GM12878 (cell line): ENCODE measurements at regions not wholly inside any gene's neighbourhood (a gene's known extent, or its start where the extent isn't known, plus 50 kb on each side); places are given as distances from the start of the nearest gene placed in this dataset.

ENCODE experiments used
- ATAC-seq: fragments of 200-7000 bp; cut with Tn5 transposase; 3 replicates; pipeline ENCODE4 v1.9.1; 2020; ENCODE audit warnings: mild to moderate bottlenecking, moderate library complexity
- BruUV-seq: library from RNA; stranded (reverse); fragments of 400-500 nt; replicated peaks from 2 replicates; lab custom pipeline; 2021; lab: Mats Ljungman, UMichigan
- CTCF ChIA-PET: fragments of 300-600 bp; sonication (Branson Sonifier 250); formaldehyde crosslinking; extraction: SDS; loops from one replicate; lab custom pipeline; 2021; ENCODE audit warnings: inconsistent platforms; lab: Yijun Ruan, JAX
- POLR2A ChIA-PET: fragments of 350-600 bp; formaldehyde crosslinking; extraction: SDS; loops from one replicate; lab custom pipeline; 2021; ENCODE audit warnings: inconsistent platforms; lab: Charles Lee
- RAD21 ChIA-PET: fragments of 300-600 bp; sonication (Branson Sonifier 250); formaldehyde crosslinking; loops from one replicate; lab custom pipeline; 2023; ENCODE audit warnings: antibody characterized with exemption; ENCODE audit not compliant: unreplicated experiment; lab: Charles Lee
- SMC1A ChIA-PET: fragments of 300-600 bp; sonication (Branson Sonifier 250); formaldehyde crosslinking; loops from one replicate; lab custom pipeline; 2023; ENCODE audit not compliant: unreplicated experiment, uncharacterized antibody; lab: Charles Lee
- DNase-seq: peaks from one replicate; pipeline ENCODE4 v3.0.0-alpha.2; 2011; ENCODE audit warnings: low read depth, low spot score
- FAIRE-seq: peaks from 3 replicates; lab custom pipeline; 2011; peaks lifted over from hg19 to GRCh38; lab: Jason Lieb, UNC
- H2AFZ ChIP-seq: 2 replicates; pipeline ENCODE4 v1.6.0; 2011; ENCODE audit warnings: low read depth, low read length, control low read depth; ENCODE audit not compliant: control insufficient read depth
- H3K27ac ChIP-seq: 2 replicates; pipeline ENCODE4 v1.5.1; 2011; ENCODE audit warnings: control low read depth; ENCODE audit not compliant: control insufficient read depth, insufficient read depth
- H3K27me3 ChIP-seq, 2 experiments: replicated peaks in 1 of 2; 2 replicates each; pipeline versions ENCODE4 v1.6.0 to v1.6.1; 2011; ENCODE audit warnings: low read length in 1 of 2; ENCODE audit not compliant: control insufficient read depth in 2 of 2, insufficient read depth in 2 of 2
- H3K36me3 ChIP-seq, 2 experiments: 2 replicates each; pipeline ENCODE4 v1.5.1; 2011; ENCODE audit warnings: low read length in 1 of 2; ENCODE audit not compliant: control insufficient read depth in 2 of 2, insufficient read depth in 2 of 2
- H3K4me1 ChIP-seq: 2 replicates; pipeline ENCODE4 v1.6.1; 2011; ENCODE audit warnings: mild to moderate bottlenecking, low read length, moderate library complexity, mixed read lengths; ENCODE audit not compliant: control insufficient read depth, insufficient read depth
- H3K4me2 ChIP-seq: 2 replicates; pipeline ENCODE4 v1.6.0; 2011; ENCODE audit warnings: control low read depth; ENCODE audit not compliant: control insufficient read depth, insufficient read depth
- H3K4me3 ChIP-seq: fragments of 200-600 bp; sonication (generic); 2 replicates; pipeline ENCODE4 v1.5.1; 2016
- H3K79me2 ChIP-seq: 2 replicates; pipeline ENCODE4 v1.6.0; 2011; ENCODE audit warnings: low read length; ENCODE audit not compliant: control insufficient read depth, insufficient read depth
- H3K9ac ChIP-seq: 2 replicates; pipeline ENCODE4 v1.8.0; 2011; ENCODE audit warnings: low read length, control low read depth, mixed read lengths; ENCODE audit not compliant: control insufficient read depth, insufficient read depth
- H3K9me3 ChIP-seq: replicated peaks from 3 replicates; pipeline ENCODE4 v1.5.1; 2011; ENCODE audit warnings: mild to moderate bottlenecking, low read length; ENCODE audit not compliant: control insufficient read depth, insufficient read depth
- H4K20me1 ChIP-seq: 2 replicates; pipeline ENCODE4 v1.6.0; 2011; ENCODE audit not compliant: control insufficient read depth, insufficient read depth
- ASH2L ChIP-seq: fragments of 300-600, 200-600 bp; sonication (generic); IDR thresholded peaks from 2 replicates; pipeline ENCODE4 v1.6.1; 2017; ENCODE audit warnings: low read depth, mild to moderate bottlenecking, borderline replicate concordance
- ATF7 ChIP-seq: fragments of 450-650 bp; IDR thresholded peaks from 2 replicates; pipeline ENCODE4 v1.6.1; 2016; ENCODE audit warnings: low read depth, mild to moderate bottlenecking
- IRF4 ChIP-seq: IDR thresholded peaks from 2 replicates; pipeline ENCODE4 v1.6.1; 2011; ENCODE audit warnings: low read depth, low read length
- MEF2B ChIP-seq: fragments of 450-650 bp; IDR thresholded peaks from 2 replicates; pipeline ENCODE4 v1.6.1; 2018; ENCODE audit warnings: mild to moderate bottlenecking, moderate library complexity; ENCODE audit not compliant: partially characterized antibody, poor library complexity, severe bottlenecking
- MYB ChIP-seq: fragments of 150-350 bp; IDR thresholded peaks from 2 replicates; pipeline ENCODE4 v1.6.1; 2014; ENCODE audit warnings: mild to moderate bottlenecking, low read depth, low read length, borderline replicate concordance
- PAX5 ChIP-seq: IDR thresholded peaks from 2 replicates; pipeline ENCODE4 v1.6.1; 2011; ENCODE audit warnings: low read depth, low read length, borderline replicate concordance
- SKIL ChIP-seq: fragments of 450-650 bp; IDR thresholded peaks from 2 replicates; pipeline ENCODE4 v1.6.1; 2017; ENCODE audit warnings: mild to moderate bottlenecking, low read depth, inconsistent platforms; ENCODE audit not compliant: poor library complexity, severe bottlenecking
- SMAD5 ChIP-seq: IDR thresholded peaks from 2 replicates; pipeline ENCODE4 v1.6.1; 2016; ENCODE audit warnings: antibody characterized with exemption, low read depth
- SPI1 ChIP-seq: IDR thresholded peaks from 2 replicates; pipeline ENCODE4 v1.6.1; 2011; ENCODE audit warnings: low read depth, mild to moderate bottlenecking, low read length, moderate library complexity, borderline replicate concordance; ENCODE audit not compliant: insufficient read depth
- SUPT20H ChIP-seq: IDR thresholded peaks from 2 replicates; pipeline ENCODE4 v1.6.1; 2011; ENCODE audit warnings: low read depth, mild to moderate bottlenecking, low read length, moderate library complexity, borderline replicate concordance; ENCODE audit not compliant: control insufficient read depth
- ZBTB11 ChIP-seq: fragments of 450-650 bp; formaldehyde crosslinking; IDR thresholded peaks from 2 replicates; pipeline ENCODE4 v1.5.0; 2022; ENCODE audit warnings: mild to moderate bottlenecking, missing genetic modification characterization
- ZNF217 ChIP-seq: fragments of 450-650 bp; IDR thresholded peaks from 2 replicates; pipeline ENCODE4 v1.6.1; 2017; ENCODE audit warnings: antibody characterized with exemption, mild to moderate bottlenecking
- in situ Hi-C: fragments of 300-500 bp; cut with MboI; formaldehyde crosslinking; loops from 9 replicates; pipeline ENCODE4 v1.14.3; 2018; ENCODE audit warnings: mixed read lengths
- intact Hi-C: fragments of 100-400 bp; cut with micrococcal nuclease; formaldehyde crosslinking; loops from one replicate; pipeline ENCODE4 v1.14.2; 2022; ENCODE audit not compliant: unreplicated experiment
- TF ChIP-seq, protein P1 (sequence below): IDR thresholded peaks from 2 replicates; pipeline ENCODE4 v1.6.1; 2011; ENCODE audit warnings: borderline replicate concordance, low read depth, mild to moderate bottlenecking, moderate library complexity, mixed read lengths, low read length; ENCODE audit not compliant: insufficient read depth; ENCODE audit errors: extremely low read length
- TF ChIP-seq, protein P2 (sequence below): fragments of 450-650 bp; IDR thresholded peaks from 2 replicates; pipeline ENCODE4 v1.6.1; 2018; ENCODE audit warnings: mild to moderate bottlenecking, low read depth, moderate library complexity; ENCODE audit not compliant: partially characterized antibody

- no peak for TF ChIP-seq ZBTB11 (CRISPR knock-in tag)
These were observed 884.1 kb upstream of the MGAT4C start (continued) for GRCh38 chr12:87140262-87140661.

DNA sequence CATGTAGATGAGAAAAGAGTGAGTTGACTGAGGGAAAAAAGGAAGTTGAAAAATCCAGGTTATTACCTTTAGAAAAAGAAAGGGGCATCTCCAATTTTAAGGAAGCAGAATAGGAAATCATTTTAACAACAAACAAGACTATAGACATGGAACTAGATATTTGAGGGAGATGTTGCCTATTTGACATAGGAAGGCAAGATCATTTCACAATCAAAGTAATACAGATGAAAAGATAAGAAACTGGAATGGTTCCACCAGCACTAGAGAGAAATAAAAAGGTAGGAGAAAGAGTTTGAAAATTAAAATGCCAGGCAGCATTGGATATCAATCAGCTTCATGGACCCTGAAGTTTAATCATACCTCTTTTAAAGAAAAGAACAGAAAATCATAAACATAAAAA, 881.0 kb upstream of the MGAT4C start:
- no peaks in the 10 kb centered on the region for H3K36me3 ChIP-seq
- H2AFZ ChIP-seq = no peak overlapping the region
- ChIA-PET CTCF (interaction anchor here (0.6 kb wide), 1 partner anchor 100 kb away, joined by 3 read pairs; no protein-coding TSS in a partner anchor), POLR2A (no interaction called here), SMC1A (no interaction called here), RAD21 (no interaction called here)
- H3K9me3 ChIP-seq = no peaks in the 10 kb centered on the region
- no peak overlapping the region for H3K9ac ChIP-seq
- ATAC-seq = no peak
- FAIRE-seq = no peak
- DNase-seq = no peak
- no peak overlapping the region for H3K4me2 ChIP-seq
- no peak overlapping the region for H3K4me3 ChIP-seq
- no peaks in the 10 kb centered on the region for H4K20me1 ChIP-seq
- no TSS peak for BruUV-seq
- in situ Hi-C loops (no loop called here), intact Hi-C loops (no loop called here)
- H3K27ac ChIP-seq = no peak overlapping the region
- no peaks in the 10 kb centered on the region for H3K4me1 ChIP-seq
- no peaks in the 10 kb centered on the region for H3K27me3 ChIP-seq
- no peaks in the 10 kb centered on the region for H3K79me2 ChIP-seq
- TF ChIP-seq MYB = no peak
- no peak for TF ChIP-seq PAX5
- no peak for TF ChIP-seq SPI1
- no peak for TF ChIP-seq SMAD5
- no peak for TF ChIP-seq IRF4
- no peak for TF ChIP-seq SKIL
- TF ChIP-seq, protein P1, sequence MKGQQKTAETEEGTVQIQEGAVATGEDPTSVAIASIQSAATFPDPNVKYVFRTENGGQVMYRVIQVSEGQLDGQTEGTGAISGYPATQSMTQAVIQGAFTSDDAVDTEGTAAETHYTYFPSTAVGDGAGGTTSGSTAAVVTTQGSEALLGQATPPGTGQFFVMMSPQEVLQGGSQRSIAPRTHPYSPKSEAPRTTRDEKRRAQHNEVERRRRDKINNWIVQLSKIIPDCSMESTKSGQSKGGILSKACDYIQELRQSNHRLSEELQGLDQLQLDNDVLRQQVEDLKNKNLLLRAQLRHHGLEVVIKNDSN = no peak
- TF ChIP-seq MEF2B = no peak
- no peak for TF ChIP-seq SUPT20H
- no peak for TF ChIP-seq ATF7
- TF ChIP-seq, protein P2, sequence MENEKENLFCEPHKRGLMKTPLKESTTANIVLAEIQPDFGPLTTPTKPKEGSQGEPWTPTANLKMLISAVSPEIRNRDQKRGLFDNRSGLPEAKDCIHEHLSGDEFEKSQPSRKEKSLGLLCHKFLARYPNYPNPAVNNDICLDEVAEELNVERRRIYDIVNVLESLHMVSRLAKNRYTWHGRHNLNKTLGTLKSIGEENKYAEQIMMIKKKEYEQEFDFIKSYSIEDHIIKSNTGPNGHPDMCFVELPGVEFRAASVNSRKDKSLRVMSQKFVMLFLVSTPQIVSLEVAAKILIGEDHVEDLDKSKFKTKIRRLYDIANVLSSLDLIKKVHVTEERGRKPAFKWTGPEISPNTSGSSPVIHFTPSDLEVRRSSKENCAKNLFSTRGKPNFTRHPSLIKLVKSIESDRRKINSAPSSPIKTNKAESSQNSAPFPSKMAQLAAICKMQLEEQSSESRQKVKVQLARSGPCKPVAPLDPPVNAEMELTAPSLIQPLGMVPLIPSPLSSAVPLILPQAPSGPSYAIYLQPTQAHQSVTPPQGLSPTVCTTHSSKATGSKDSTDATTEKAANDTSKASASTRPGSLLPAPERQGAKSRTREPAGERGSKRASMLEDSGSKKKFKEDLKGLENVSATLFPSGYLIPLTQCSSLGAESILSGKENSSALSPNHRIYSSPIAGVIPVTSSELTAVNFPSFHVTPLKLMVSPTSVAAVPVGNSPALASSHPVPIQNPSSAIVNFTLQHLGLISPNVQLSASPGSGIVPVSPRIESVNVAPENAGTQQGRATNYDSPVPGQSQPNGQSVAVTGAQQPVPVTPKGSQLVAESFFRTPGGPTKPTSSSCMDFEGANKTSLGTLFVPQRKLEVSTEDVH = no peak
- no peak for TF ChIP-seq ZNF217
- TF ChIP-seq ASH2L = no peak
